Left lung (tissue), 4 donors: ENCODE measurements at regions not wholly inside any gene's neighbourhood (a gene's known extent, or its start where the extent isn't known, plus 50 kb on each side); places are given as distances from the start of the nearest gene placed in this dataset.
A peak's percentile ranks its signal among the peaks of the same experiment; 100 is the strongest.

Source experiments
- ATAC-seq: fragments of 200-7000 bp; cut with Tn5 transposase; one replicate; pipeline ENCODE4 v1.9.1; 2020; ENCODE audit warnings: moderate library complexity
- DNase-seq, 4 donors: peaks; one replicate each; pipeline ENCODE4 v3.0.0-alpha.2; 2013 to 2020
- H3K27ac ChIP-seq, 2 donors: fragments of 200-600 bp; sonication (generic) in 1 of 2; one replicate each; pipeline versions ENCODE4 v1.5.0 to v1.8.0; 2020 to 2021
- H3K27me3 ChIP-seq, 2 donors: fragments of 200-600 bp; sonication (generic) in 1 of 2; one replicate each; pipeline versions ENCODE4 v1.5.0 to v1.8.0; 2020 to 2021
- H3K36me3 ChIP-seq, 2 donors: fragments of 200-600 bp; sonication (generic) in 1 of 2; one replicate each; pipeline versions ENCODE4 v1.5.0 to v1.8.0; 2020 to 2021
- H3K4me1 ChIP-seq, 2 donors: fragments of 200-600 bp; one replicate each; pipeline ENCODE4 v1.8.0; 2021
- H3K4me3 ChIP-seq, 2 donors: fragments of 200-600 bp; sonication (generic) in 1 of 2; one replicate each; pipeline versions ENCODE4 v1.5.0 to v1.8.0; 2020 to 2021; ENCODE audit warnings: mild to moderate bottlenecking in 1 of 2
- H3K9me3 ChIP-seq, 2 donors: fragments of 200-600 bp; sonication (generic) in 1 of 2; one replicate each; pipeline versions ENCODE4 v1.5.0 to v1.8.0; 2020 to 2021
- intact Hi-C, 2 donors: fragments of 100-400 bp; cut with DNase I; formaldehyde crosslinking; loops; one replicate each; pipeline versions ENCODE4 v1.11.2 to v1.14.2; 2022
- TF ChIP-seq, protein P1 (sequence below), 2 donors: fragments of 200-600 bp; sonication (generic) in 1 of 2; IDR thresholded peaks; one replicate each; pipeline versions ENCODE4 v1.5.0 to v1.8.0; 2021; ENCODE audit warnings: antibody characterized with exemption in 2 of 2
- donor health status: DM: no; HTN: yes; CAD: no.
- donor health status: DM: no; HTN: no; CAD: no.

DNA sequence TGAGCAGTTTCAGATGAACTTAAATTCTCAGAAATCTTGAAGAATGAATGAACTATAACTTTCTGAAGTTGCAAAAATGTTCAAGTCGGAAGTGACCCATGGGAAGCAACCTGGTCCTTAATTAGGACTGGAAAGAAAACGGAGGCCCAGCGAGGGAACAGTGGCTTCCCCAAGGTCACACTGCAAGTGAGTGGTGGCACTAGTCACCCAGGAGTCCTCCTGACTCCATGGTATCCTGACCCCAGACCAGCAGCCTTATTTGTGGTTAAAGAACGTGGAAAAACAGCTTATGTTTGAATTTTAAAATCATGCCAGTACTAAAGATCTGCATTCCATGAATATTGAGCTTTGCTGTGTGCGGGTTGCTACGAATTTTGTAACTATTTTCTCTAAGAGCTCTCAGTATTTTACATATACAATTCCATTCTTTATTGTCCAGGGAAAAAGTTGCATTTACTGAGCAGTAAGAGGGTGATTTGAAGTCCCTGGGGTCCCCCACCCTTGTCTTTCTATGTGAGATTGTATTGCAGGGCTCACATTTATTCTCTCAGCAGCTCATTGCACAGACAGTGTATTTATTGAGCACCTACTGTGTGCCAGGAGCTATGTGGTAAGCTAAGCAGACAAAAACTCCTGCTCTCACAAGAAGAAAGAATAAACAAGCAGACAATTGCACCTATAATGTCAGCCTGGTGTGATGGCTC, 61.6 kb upstream of the ATP5PO start:
- intact Hi-C loops, result no loop called here
- Histone ChIP-seq H3K4me1 (peaks cover 6 to 30% of the 10 kb centered on the region in 2 donors), H3K4me3 (no peak overlapping the region), H3K9me3 (no peaks in the 10 kb centered on the region), H3K36me3 (no peaks in the 10 kb centered on the region), H3K27me3 (no peaks in the 10 kb centered on the region), H3K27ac (peak overlapping the region in 1 of 2 donors; percentile 75)
- TF ChIP-seq, protein P1, sequence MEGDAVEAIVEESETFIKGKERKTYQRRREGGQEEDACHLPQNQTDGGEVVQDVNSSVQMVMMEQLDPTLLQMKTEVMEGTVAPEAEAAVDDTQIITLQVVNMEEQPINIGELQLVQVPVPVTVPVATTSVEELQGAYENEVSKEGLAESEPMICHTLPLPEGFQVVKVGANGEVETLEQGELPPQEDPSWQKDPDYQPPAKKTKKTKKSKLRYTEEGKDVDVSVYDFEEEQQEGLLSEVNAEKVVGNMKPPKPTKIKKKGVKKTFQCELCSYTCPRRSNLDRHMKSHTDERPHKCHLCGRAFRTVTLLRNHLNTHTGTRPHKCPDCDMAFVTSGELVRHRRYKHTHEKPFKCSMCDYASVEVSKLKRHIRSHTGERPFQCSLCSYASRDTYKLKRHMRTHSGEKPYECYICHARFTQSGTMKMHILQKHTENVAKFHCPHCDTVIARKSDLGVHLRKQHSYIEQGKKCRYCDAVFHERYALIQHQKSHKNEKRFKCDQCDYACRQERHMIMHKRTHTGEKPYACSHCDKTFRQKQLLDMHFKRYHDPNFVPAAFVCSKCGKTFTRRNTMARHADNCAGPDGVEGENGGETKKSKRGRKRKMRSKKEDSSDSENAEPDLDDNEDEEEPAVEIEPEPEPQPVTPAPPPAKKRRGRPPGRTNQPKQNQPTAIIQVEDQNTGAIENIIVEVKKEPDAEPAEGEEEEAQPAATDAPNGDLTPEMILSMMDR (IDR thresholded peaks at IDR 0.05), result no peak
- no peak for DNase-seq
- ATAC-seq, result no peak

DNA sequence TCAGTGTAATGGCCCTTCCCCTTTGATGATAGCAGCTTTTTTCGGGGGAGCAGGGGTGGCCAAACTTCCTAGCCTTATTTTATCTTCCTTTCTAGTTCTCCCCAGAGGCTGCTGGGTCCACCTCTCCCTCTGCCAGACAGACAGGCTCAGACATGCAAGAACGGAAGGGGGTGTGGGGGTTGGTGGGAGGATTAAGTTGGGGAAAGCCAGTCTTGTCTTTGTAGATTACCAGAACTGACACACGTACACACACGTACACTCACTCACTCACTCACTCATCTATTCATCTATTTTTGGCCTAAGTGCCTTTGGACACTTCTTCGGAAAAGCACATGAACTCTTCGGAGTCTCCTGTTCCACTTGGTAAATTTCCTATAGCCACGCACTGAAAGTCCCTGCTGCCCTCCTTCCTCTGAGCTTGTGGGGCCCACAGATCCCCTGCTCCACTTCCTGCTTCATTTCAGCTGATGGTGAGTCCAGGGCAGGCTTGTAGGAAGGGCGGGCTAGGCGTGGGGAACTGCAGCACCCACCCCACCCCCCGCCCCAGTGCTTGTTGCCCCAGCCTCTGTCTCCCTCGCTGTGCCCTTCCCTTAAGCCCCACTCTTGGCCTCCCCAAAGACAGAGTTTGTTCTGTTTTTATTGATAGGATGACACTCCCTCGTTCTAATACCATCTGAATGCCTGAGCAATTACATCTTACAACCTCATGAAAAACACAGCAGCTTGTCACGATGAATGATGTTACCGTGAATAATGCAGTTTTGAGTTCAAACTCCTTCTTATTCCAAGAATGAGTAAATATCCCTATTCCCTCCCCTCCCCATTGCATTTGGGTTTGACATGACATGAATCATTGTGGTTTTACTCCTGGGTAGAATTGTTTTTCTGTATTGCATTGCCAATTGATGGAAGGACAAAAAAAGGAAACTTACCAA, 60.7 kb upstream of the ATP5PO start:
- Histone ChIP-seq H3K9me3 (no peaks in the 10 kb centered on the region), H3K27ac (peak overlapping the region; percentile 52 to 75), H3K36me3 (no peaks in the 10 kb centered on the region), H3K4me3 (no peak overlapping the region), H3K27me3 (no peaks in the 10 kb centered on the region), H3K4me1 (peaks cover 6 to 30% of the 10 kb centered on the region in 2 donors)
- ATAC-seq (peak; percentile 65), DNase-seq (peak in 2 of 4 donors; percentile 16 to 48)
- TF ChIP-seq, protein P1 (IDR thresholded peaks at IDR 0.05), result no peak
- intact Hi-C loops, result no loop called here

DNA sequence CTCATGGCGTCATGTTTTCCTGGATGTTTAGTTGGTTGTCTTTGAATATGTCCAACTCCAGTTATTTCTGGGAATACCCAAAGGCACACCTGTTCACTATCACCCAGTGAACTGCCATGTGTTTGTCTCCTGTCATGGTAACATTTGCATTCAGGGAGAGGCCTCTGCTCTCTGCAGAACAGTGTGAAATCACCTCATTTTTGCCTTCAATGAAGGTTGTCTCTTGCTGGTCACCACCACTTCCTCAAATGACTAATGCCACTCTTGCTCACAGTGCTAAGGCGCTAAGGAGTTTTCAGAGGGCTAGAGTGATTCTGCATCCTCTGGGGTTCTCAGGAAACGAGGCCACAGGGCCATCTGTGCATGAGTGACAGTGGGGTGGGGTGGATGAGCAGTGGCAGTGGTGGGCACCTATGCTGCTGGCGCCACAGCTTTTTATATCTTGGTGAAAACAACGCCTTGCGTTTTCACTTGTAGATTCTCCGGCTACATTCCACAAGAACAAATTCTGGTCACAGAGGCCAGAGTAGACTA, 60.0 kb upstream of the ATP5PO start:
- intact Hi-C loops, result no loop called here
- TF ChIP-seq, protein P1 (IDR thresholded peaks at IDR 0.05), result no peak
- Histone ChIP-seq H3K4me1 (peaks cover 6 to 30% of the 10 kb centered on the region in 2 donors), H3K36me3 (no peaks in the 10 kb centered on the region), H3K27ac (peak overlapping the region; percentile 52 to 75), H3K27me3 (no peaks in the 10 kb centered on the region), H3K9me3 (no peaks in the 10 kb centered on the region), H3K4me3 (no peak overlapping the region)
- ATAC-seq, result peak; percentile 72
- no peak for DNase-seq

DNA sequence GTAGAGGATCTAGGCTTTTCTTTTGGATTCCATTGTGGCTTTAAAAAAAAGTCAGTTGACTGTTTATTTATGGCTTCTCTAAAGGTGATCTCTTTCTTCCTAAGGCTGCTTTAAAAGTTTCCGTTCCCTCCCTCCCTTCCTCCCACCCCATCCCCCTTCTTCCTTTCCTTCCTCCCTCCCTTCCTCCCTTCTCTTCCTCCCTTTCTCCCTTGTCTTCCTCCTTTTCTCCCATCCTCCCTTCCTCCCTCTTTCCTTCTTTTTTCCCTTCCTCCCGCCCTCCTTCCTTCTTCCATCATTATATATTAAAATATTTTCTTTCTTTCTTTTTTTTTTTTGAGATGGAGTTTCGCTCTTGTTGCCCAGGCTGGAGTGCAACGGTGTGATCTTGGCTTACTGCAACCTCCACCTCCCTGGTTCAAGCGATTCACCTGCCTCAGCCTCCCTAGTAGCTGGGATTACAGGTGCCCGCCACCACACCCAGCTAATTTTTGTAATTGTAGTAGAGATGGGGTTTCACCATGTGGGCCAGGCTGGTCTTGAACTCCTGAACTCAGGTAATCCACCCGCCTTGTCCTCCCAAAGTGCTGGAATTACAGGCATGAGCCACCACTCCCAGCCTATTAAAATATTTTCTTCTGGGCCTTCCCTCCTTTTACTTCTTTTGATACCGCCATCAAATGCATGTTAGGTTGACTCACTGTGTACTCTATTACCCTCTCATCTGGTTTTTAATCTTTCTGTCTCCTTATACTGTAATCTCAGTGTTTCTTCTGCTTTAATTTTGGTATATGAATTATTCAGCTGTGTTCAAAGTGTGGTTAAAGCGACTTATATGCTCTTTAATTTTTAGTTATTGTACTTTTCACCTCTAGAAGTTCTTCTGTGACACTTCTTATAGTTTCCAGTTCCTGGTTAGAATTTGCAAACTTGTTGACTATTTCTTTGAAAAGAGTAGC, 59.2 kb upstream of the ATP5PO start:
- H3K27me3 ChIP-seq, result no peaks in the 10 kb centered on the region
- peak overlapping the region in 1 of 2 donors; percentile 75 for H3K27ac ChIP-seq
- TF ChIP-seq, protein P1 (IDR thresholded peaks at IDR 0.05), result no peak
- ATAC-seq, result no peak
- intact Hi-C loops, result no loop called here
- H3K4me1 ChIP-seq, result peaks cover 9 to 30% of the 10 kb centered on the region in 2 donors
- H3K4me3 ChIP-seq, result no peak overlapping the region
- H3K9me3 ChIP-seq, result no peaks in the 10 kb centered on the region
- H3K36me3 ChIP-seq, result no peaks in the 10 kb centered on the region
- no peak for DNase-seq
